ENCODE measurements at regions not wholly inside any gene's neighbourhood (a gene's known extent, or its start where the extent isn't known, plus 50 kb on each side); places are given as distances from the start of the nearest gene placed in this dataset.

DNA sequence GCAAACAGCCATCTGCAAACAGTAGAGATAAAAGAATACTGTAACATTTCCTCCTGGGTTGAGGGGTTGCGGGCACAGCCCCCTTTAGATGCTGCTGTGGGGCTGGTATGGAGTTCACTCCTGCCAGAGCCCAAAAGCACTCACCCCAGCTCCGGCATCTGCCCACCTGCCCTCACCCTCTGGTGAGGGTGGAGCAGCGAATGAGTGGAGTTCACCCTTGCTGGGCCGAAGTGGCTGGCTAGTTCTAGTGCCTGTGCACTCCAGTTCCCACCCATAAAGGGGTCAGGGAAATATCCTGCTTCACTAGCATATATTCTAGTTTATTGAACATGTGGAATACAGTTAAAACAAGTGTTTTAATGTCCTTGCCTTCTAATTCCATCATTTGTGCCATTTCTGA lies 209.7 kb upstream of the SGO1 start:
- no peak for TF ChIP-seq MAZ (IDR thresholded peaks at IDR 0.05; ENCODE audit: borderline replicate concordance, low read depth, low read length)
- no peak for TF ChIP-seq HOXB5 (CRISPR knock-in tag; IDR thresholded peaks at IDR 0.05)
- TF ChIP-seq, protein P1, sequence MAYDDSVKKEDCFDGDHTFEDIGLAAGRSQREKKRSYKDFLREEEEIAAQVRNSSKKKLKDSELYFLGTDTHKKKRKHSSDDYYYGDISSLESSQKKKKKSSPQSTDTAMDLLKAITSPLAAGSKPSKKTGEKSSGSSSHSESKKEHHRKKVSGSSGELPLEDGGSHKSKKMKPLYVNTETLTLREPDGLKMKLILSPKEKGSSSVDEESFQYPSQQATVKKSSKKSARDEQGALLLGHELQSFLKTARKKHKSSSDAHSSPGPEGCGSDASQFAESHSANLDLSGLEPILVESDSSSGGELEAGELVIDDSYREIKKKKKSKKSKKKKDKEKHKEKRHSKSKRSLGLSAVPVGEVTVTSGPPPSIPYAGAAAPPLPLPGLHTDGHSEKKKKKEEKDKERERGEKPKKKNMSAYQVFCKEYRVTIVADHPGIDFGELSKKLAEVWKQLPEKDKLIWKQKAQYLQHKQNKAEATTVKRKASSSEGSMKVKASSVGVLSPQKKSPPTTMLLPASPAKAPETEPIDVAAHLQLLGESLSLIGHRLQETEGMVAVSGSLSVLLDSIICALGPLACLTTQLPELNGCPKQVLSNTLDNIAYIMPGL (CRISPR knock-in tag; IDR thresholded peaks at IDR 0.05; ENCODE audit: borderline replicate concordance): no peak
- TF ChIP-seq, protein P2, sequence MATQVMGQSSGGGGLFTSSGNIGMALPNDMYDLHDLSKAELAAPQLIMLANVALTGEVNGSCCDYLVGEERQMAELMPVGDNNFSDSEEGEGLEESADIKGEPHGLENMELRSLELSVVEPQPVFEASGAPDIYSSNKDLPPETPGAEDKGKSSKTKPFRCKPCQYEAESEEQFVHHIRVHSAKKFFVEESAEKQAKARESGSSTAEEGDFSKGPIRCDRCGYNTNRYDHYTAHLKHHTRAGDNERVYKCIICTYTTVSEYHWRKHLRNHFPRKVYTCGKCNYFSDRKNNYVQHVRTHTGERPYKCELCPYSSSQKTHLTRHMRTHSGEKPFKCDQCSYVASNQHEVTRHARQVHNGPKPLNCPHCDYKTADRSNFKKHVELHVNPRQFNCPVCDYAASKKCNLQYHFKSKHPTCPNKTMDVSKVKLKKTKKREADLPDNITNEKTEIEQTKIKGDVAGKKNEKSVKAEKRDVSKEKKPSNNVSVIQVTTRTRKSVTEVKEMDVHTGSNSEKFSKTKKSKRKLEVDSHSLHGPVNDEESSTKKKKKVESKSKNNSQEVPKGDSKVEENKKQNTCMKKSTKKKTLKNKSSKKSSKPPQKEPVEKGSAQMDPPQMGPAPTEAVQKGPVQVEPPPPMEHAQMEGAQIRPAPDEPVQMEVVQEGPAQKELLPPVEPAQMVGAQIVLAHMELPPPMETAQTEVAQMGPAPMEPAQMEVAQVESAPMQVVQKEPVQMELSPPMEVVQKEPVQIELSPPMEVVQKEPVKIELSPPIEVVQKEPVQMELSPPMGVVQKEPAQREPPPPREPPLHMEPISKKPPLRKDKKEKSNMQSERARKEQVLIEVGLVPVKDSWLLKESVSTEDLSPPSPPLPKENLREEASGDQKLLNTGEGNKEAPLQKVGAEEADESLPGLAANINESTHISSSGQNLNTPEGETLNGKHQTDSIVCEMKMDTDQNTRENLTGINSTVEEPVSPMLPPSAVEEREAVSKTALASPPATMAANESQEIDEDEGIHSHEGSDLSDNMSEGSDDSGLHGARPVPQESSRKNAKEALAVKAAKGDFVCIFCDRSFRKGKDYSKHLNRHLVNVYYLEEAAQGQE (IDR thresholded peaks at IDR 0.05): no peak
- no peak for TF ChIP-seq EHMT2 (IDR thresholded peaks at IDR 0.05; ENCODE audit: low read depth)
- TF ChIP-seq EP300 (IDR thresholded peaks at IDR 0.05): no peak
- no peak for TF ChIP-seq ZC3H11A (IDR thresholded peaks at IDR 0.05)
- TF ChIP-seq POLR2A (IDR thresholded peaks at IDR 0.05; ENCODE audit: low read length): no peak
- no peak for TF ChIP-seq TFCP2L1 (CRISPR knock-in tag; IDR thresholded peaks at IDR 0.05)
- no peak for TF ChIP-seq JUN (IDR thresholded peaks at IDR 0.05)
- TF ChIP-seq RAD21 (conservative IDR thresholded peaks at IDR 0.05 in 1 of 2, IDR thresholded peaks at IDR 0.05 in 1 of 2): no peak
- no peak for TF ChIP-seq MYC (IDR thresholded peaks at IDR 0.05; ENCODE audit: borderline replicate concordance, low read length)
- TF ChIP-seq RFX5 (IDR thresholded peaks at IDR 0.05): no peak
- no peak for TF ChIP-seq FOXS1 (CRISPR knock-in tag; IDR thresholded peaks at IDR 0.05)
- DNase-seq (ENCODE audit: low read depth in 1 of 2, low spot score in 1 of 2) (no peak), ATAC-seq (no peak), FAIRE-seq (no peak)
- ChIA-PET CTCF (interaction anchor here (0.6 to 0.9 kb wide), 2 partner anchors 8 to 11 kb away, joined by 3 read pairs; no protein-coding TSS in a partner anchor), POLR2A (no interaction called here)
- H3K4me3 ChIP-seq: no peak overlapping the region
- no peaks in the 10 kb centered on the region for H3K9me3 ChIP-seq
- no peak overlapping the region for H3K4me2 ChIP-seq
- no peaks in the 10 kb centered on the region for H3K4me1 ChIP-seq
- WGBS (ENCODE audit: missing lambda C conversion rate): 4% methylated on average over 4 of the region's 4 CpGs
- H3K27ac ChIP-seq: no peak overlapping the region

DNA sequence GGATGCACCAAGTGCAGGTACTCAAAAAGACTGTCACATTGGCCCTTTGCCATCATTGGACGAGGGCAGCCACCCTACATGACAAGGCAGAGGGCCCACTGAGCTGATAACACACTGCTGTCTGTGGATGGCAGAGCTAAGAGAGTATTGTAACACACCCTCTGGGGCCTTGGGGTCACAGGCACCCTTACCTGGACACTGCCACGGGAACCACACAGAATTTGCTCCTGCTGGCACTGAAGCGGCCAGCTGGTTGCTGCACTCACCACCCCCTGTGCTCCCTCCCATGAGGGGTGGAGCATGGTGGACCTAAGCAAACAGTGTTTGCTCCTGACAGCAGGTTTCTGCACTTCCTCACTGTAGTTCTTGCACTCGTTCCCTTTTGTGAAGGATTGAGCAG lies 208.2 kb upstream of the SGO1 start:
- ChIA-PET CTCF (no interaction called here), POLR2A (no interaction called here)
- 4% methylated on average over 4 of the region's 4 CpGs for WGBS (ENCODE audit: missing lambda C conversion rate)
- Histone ChIP-seq H3K9me3 (no peaks in the 10 kb centered on the region), H3K4me1 (no peaks in the 10 kb centered on the region), H3K4me3 (no peak overlapping the region), H3K4me2 (no peak overlapping the region), H3K27ac (no peak overlapping the region)
- no peak for FAIRE-seq
- DNase-seq (ENCODE audit: low read depth in 1 of 2, low spot score in 1 of 2): no peak
- no peak for ATAC-seq
- TF ChIP-seq SREBF2 (IDR thresholded peaks at IDR 0.05) (no peak), RCOR1 (IDR thresholded peaks at IDR 0.05; ENCODE audit: low read depth, low read length) (no peak), FOXS1 (CRISPR knock-in tag; IDR thresholded peaks at IDR 0.05) (no peak), NR3C1 (IDR thresholded peaks at IDR 0.05) (no peak), CBX8 (IDR thresholded peaks at IDR 0.05) (no peak), KDM1A (IDR thresholded peaks at IDR 0.05; ENCODE audit: low read depth) (no peak), ZNF302 (CRISPR knock-in tag; IDR thresholded peaks at IDR 0.05) (no peak), TFCP2L1 (CRISPR knock-in tag; IDR thresholded peaks at IDR 0.05) (no peak), RFX5 (IDR thresholded peaks at IDR 0.05) (no peak)
- TF ChIP-seq, protein P3, sequence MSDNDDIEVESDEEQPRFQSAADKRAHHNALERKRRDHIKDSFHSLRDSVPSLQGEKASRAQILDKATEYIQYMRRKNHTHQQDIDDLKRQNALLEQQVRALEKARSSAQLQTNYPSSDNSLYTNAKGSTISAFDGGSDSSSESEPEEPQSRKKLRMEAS (IDR thresholded peaks at IDR 0.05): no peak

DNA sequence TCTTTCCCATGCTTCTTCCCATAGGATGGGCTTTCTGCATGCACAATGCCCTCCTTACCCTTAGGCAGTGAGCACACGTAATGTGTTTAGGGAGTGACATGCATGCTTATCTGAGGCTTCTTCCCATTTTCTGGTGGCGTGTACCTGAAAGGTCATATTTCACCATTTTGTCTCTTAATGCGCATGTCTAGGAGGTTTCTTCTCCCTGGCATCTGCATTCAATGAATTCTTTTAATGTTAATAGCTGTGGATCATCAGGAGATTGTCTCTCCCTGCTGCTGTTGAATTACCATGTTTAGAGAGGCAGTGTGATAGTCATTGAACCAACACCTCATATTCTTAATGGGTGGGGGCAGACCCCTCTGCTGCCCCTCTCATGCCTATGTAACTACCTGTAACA lies 205.6 kb upstream of the SGO1 start:
- ChIA-PET POLR2A (no interaction called here), CTCF (no interaction called here)
- Histone ChIP-seq H3K4me2 (no peak overlapping the region), H3K4me3 (no peak overlapping the region), H3K9me3 (no peaks in the 10 kb centered on the region), H3K4me1 (no peaks in the 10 kb centered on the region), H3K27ac (no peak overlapping the region)
- no peak for FAIRE-seq
- DNase-seq (ENCODE audit: low read depth in 1 of 2, low spot score in 1 of 2): no peak
- WGBS (ENCODE audit: missing lambda C conversion rate): 15% methylated on average over 3 of the region's 3 CpGs
- no peak for ATAC-seq
- TF ChIP-seq CBX8 (IDR thresholded peaks at IDR 0.05) (no peak), CEBPB (IDR thresholded peaks at IDR 0.05) (no peak), MAZ (IDR thresholded peaks at IDR 0.05; ENCODE audit: borderline replicate concordance, low read depth, low read length) (no peak), ZNF302 (CRISPR knock-in tag; IDR thresholded peaks at IDR 0.05) (no peak), POLR2A (IDR thresholded peaks at IDR 0.05; ENCODE audit: low read length) (no peak)
- TF ChIP-seq, protein P3 (IDR thresholded peaks at IDR 0.05): no peak
- TF ChIP-seq, protein P4, sequence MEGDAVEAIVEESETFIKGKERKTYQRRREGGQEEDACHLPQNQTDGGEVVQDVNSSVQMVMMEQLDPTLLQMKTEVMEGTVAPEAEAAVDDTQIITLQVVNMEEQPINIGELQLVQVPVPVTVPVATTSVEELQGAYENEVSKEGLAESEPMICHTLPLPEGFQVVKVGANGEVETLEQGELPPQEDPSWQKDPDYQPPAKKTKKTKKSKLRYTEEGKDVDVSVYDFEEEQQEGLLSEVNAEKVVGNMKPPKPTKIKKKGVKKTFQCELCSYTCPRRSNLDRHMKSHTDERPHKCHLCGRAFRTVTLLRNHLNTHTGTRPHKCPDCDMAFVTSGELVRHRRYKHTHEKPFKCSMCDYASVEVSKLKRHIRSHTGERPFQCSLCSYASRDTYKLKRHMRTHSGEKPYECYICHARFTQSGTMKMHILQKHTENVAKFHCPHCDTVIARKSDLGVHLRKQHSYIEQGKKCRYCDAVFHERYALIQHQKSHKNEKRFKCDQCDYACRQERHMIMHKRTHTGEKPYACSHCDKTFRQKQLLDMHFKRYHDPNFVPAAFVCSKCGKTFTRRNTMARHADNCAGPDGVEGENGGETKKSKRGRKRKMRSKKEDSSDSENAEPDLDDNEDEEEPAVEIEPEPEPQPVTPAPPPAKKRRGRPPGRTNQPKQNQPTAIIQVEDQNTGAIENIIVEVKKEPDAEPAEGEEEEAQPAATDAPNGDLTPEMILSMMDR (IDR thresholded peaks at IDR 0.05): no peak
- TF ChIP-seq, protein P5, sequence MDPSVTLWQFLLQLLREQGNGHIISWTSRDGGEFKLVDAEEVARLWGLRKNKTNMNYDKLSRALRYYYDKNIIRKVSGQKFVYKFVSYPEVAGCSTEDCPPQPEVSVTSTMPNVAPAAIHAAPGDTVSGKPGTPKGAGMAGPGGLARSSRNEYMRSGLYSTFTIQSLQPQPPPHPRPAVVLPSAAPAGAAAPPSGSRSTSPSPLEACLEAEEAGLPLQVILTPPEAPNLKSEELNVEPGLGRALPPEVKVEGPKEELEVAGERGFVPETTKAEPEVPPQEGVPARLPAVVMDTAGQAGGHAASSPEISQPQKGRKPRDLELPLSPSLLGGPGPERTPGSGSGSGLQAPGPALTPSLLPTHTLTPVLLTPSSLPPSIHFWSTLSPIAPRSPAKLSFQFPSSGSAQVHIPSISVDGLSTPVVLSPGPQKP (IDR thresholded peaks at IDR 0.05; ENCODE audit: low read depth, low read length): no peak
- TF ChIP-seq, protein P6, sequence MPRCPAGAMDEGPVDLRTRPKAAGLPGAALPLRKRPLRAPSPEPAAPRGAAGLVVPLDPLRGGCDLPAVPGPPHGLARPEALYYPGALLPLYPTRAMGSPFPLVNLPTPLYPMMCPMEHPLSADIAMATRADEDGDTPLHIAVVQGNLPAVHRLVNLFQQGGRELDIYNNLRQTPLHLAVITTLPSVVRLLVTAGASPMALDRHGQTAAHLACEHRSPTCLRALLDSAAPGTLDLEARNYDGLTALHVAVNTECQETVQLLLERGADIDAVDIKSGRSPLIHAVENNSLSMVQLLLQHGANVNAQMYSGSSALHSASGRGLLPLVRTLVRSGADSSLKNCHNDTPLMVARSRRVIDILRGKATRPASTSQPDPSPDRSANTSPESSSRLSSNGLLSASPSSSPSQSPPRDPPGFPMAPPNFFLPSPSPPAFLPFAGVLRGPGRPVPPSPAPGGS (IDR thresholded peaks at IDR 0.05): no peak

Data from A549 (cell line).